ENCODE measurements at regions not wholly inside any gene's neighbourhood (a gene's known extent, or its start where the extent isn't known, plus 50 kb on each side); places are given as distances from the start of the nearest gene placed in this dataset.

DNA sequence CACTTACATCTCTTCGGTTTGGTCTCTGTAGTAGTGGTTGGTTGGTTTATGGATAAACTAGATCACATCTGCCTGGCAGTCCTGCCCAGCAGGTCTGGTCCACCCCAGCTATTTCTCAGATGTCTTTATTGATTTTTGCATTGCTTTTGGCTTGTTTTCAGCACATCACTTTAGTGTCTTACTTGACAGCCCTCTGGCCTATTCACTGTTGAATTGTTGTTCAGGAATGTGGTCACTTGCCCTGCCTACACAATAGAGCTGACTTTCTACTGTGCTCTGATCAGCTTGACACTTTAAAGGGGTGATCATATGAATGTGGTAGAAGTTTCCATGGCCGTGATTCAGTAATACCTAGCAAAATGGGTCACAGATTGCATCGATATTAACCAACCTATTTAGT lies 719.2 kb upstream of the LRRN3 start (continued):
- TF ChIP-seq, protein P1, sequence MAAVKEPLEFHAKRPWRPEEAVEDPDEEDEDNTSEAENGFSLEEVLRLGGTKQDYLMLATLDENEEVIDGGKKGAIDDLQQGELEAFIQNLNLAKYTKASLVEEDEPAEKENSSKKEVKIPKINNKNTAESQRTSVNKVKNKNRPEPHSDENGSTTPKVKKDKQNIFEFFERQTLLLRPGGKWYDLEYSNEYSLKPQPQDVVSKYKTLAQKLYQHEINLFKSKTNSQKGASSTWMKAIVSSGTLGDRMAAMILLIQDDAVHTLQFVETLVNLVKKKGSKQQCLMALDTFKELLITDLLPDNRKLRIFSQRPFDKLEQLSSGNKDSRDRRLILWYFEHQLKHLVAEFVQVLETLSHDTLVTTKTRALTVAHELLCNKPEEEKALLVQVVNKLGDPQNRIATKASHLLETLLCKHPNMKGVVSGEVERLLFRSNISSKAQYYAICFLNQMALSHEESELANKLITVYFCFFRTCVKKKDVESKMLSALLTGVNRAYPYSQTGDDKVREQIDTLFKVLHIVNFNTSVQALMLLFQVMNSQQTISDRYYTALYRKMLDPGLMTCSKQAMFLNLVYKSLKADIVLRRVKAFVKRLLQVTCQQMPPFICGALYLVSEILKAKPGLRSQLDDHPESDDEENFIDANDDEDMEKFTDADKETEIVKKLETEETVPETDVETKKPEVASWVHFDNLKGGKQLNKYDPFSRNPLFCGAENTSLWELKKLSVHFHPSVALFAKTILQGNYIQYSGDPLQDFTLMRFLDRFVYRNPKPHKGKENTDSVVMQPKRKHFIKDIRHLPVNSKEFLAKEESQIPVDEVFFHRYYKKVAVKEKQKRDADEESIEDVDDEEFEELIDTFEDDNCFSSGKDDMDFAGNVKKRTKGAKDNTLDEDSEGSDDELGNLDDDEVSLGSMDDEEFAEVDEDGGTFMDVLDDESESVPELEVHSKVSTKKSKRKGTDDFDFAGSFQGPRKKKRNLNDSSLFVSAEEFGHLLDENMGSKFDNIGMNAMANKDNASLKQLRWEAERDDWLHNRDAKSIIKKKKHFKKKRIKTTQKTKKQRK (IDR thresholded peaks at IDR 0.05; ENCODE audit: low read length) = no peak
- TF ChIP-seq ZUFSP (CRISPR knock-in tag; IDR thresholded peaks at IDR 0.05; ENCODE audit: borderline replicate concordance) (no peak), NR0B2 (CRISPR knock-in tag; IDR thresholded peaks at IDR 0.05) (no peak), DBP (CRISPR knock-in tag; IDR thresholded peaks at IDR 0.05; ENCODE audit: not compliant biosample characterization) (no peak), TFDP1 (CRISPR knock-in tag; IDR thresholded peaks at IDR 0.05; ENCODE audit: borderline replicate concordance) (no peak), ZNF674 (CRISPR knock-in tag; IDR thresholded peaks at IDR 0.05; ENCODE audit: low read depth) (no peak)
- TF ChIP-seq, protein P2, sequence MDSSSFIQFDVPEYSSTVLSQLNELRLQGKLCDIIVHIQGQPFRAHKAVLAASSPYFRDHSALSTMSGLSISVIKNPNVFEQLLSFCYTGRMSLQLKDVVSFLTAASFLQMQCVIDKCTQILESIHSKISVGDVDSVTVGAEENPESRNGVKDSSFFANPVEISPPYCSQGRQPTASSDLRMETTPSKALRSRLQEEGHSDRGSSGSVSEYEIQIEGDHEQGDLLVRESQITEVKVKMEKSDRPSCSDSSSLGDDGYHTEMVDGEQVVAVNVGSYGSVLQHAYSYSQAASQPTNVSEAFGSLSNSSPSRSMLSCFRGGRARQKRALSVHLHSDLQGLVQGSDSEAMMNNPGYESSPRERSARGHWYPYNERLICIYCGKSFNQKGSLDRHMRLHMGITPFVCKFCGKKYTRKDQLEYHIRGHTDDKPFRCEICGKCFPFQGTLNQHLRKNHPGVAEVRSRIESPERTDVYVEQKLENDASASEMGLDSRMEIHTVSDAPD (CRISPR knock-in tag; IDR thresholded peaks at IDR 0.05) = no peak
